CD4-positive, alpha-beta T cell treated with Interleukin-6 for 4 hours (primary cell): ENCODE measurements at regions not wholly inside any gene's neighbourhood (a gene's known extent, or its start where the extent isn't known, plus 50 kb on each side); places are given as distances from the start of the nearest gene placed in this dataset.
"Not testable (repeated sequence)": the region's sequence is repeated elsewhere in the genome, so short reads cannot be mapped to it uniquely, and the experiment has no call there.

Experiments used
- DNase-seq: peaks from one replicate; pipeline ENCODE4 v3.0.0-alpha.2; 2020; ENCODE audit warnings: mixed read lengths

GRCh38 chr6:153525998-153526397, 394.9 kb upstream of the RGS17 start:
- DNase-seq: no peak

- DNase-seq: no peak
These were observed 392.3 kb upstream of the RGS17 start for GRCh38 chr6:153523390-153523789.

DNA sequence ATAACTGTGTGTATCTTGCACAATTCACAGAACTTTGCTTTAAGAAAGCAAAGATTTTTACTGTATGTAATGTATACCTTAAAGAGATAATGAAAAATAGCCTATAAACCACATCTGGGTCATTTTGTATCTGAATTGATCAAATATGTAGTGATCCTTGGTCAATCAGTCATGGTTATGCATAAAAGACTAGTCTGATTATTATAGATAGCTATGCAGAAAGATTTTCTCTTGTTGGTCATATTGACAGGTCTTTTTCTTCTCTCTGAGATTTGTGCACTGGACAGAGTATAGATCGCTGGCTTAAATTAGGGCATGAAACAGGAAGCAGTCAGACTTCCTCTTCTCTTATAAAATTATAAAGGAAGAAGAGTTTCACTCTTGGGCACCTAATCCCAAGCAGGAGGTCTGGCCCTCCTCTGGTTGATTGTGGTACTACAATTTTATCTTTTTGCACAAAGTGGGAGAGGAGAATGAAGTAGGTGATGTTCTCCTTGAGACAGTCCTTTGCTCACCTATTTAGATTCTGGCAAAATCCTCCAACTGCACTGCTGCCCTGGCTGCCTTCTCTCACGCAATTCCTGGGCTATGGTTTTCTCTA, 380.9 kb upstream of the RGS17 start:
- no peak for DNase-seq

DNA sequence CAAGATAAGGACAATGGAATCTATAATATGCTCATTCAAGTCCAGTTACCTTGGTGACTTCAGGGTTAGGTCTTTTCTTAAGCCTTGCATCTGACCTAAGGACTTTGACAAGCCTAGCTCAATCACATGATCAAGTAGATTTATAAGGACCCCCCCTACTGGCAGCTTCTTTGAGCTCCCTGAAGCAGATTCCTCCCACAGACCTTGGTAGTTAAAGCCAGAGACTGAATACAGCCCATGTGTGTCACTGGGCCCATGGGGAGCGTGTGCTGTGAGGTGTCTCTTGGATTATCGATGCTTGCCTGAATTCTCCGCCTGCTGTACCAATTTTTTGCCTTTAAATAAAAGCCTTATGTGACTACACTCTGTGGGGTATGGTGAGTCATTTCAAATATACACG, 372.7 kb upstream of the RGS17 start:
- DNase-seq: no peak

- DNase-seq: no peak
These were observed 362.4 kb upstream of the RGS17 start for GRCh38 chr6:153493501-153493900.

- DNase-seq: no peak
These were observed 358.4 kb upstream of the RGS17 start for GRCh38 chr6:153489479-153489878.

DNA sequence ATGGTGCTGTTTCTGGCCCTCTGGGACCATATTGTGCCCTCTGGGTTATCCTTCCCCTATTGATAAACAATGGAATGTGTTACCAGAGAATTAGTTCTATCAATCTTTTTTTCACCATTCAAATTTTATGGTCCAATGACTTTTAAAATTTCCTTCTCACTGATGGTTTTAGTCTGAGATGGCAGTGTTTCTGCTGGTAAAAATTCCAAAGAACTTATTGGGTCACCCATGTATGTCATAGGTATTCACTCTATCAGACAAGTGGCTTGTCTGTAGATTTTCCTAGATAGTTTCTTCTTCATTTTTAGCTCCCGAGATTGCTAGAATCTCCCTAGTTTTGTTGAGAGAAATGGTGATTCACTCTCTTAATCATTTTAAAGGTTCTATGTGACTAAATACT, 357.2 kb upstream of the RGS17 start:
- DNase-seq: no peak

DNA sequence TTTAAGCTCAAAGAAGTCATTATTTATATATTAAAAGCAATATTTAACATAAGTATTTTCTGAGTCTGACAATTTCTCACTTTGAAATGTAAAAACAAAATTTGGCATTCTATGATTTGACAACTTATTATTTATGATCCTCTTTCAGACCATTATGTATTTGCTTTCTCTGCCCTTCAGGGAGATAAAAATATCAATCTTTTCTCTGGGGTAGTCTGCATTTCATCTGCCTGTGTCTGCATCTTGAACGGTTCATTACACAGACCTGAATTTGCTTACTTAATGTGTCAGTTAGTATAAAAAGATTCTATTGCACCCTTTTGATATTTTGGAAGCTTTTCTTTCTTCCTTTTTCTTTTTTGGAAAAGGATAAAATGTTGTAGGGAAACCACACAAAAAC, 354.0 kb upstream of the RGS17 start:
- no peak for DNase-seq

DNA sequence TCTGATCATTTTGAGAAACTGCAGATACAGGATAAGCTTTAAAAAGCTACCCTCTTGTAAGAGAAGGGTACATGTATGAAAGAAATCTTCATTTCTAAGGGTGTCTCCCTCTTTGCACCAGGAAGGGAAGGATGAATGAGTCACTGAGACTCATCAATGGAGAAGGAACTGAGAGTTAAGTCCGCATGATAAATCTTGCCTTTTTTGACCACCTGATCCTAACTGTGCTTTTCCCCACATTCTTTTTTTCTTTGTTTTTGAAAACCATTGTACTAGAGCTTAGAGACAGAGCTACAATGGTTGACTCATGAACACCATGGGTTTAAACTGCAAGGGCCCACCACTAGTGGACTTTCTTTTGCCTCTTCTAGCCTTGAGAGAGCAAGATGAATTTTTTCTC, 353.0 kb upstream of the RGS17 start:
- no peak for DNase-seq

- DNase-seq: no peak
These were observed 345.2 kb upstream of the RGS17 start for GRCh38 chr6:153476243-153476642.

DNA sequence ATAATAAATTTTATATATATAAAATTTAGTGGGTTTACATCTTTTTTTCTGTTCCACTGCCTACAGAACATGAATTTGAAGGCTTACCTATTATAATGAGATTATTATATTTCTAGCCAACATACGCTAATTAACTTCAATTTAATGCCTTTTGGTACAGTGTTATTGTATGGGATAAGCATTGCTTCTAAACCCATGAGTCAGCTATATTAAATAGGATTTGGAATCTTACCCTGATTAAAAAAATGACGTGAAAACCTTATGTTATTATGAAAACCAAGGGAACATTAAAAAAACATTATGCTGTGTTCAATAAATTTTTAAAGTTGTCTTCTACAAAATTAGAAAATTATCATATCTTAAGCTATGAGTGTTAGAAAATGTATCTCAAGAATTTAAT, 334.0 kb upstream of the RGS17 start:
- DNase-seq: no peak

DNA sequence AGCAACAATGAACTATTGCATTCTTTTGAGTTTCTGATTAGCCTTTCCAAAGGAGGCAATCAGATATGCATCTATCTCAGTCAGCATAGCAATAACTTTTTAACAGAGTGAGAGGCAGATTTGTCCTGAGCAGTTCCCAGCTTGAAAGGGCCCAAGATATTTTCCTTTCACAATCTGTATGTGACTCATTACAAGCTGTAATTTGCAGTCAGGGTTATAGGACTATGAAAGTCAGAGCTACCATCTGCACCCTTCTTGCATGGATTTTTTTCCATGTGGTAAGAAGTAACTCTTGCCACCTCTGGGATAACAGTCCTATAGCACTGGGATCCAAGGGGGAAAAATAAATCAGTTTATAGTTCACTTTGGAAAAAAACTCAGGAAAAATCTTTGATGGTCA, 318.2 kb upstream of the RGS17 start:
- no peak for DNase-seq

GRCh38 chr6:153442749-153443148, 311.7 kb upstream of the RGS17 start:
- DNase-seq: not testable (repeated sequence)

GRCh38 chr6:153442096-153442495, 311.0 kb upstream of the RGS17 start:
- DNase-seq: no peak

DNA sequence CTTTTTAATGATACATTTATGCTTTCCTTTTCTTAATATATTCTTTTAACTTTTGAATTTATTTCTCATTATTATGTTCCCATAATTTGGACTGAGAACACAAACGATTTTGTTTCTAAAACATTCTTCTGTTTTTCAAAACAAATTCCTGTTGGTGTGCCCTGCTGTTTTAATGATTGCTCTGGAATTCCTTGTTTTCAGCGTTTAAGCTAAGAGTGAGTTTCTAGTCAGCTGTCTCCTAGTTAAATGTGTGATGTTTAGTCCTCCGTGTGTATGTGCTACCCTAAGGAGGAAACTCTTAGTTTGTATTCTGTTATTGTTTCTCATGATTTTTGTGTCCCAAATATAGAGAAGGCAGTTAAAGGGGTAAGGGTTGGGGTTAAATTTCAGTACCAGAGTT, 306.1 kb upstream of the RGS17 start:
- DNase-seq: no peak

GRCh38 chr6:153436351-153436750, 305.3 kb upstream of the RGS17 start:
- DNase-seq: no peak

DNA sequence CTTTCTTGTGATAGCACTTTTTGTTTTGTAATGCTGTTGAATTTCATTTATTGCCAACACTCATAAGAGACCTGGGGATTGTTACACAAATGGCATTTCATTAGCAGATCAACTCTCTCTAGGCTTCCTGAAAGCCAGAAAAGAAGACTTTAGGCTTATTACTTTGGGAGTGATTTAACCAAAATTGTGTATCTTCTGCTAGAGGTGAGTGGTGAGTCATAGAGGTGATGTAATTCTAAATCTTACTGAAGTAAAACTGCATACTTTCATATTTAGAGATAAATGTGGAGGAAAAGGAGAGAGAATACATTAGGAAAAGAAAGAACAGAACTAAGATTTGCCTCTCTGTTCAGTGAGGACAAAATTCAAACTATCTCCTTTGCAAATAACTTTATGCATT, 304.7 kb upstream of the RGS17 start:
- no peak for DNase-seq

DNA sequence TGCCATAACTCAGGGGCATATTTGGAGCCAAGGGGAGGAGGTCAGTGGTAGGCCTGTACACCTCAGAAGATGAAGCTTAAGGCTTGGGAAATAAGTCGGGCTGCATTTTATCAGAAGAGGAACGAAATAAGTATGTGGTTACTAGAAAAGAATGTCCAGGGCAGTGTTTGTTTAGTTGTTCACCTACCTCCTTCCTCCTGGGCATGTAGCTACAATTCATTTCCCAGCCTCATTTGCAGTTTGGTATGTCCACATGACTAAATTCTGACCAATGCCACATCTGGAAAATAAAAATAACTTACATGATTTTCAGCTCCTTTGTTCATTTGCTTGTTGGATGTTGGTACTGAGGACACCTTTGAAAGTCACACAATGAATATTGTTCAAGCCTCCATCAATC, 294.5 kb upstream of the RGS17 start:
- no peak for DNase-seq

DNA sequence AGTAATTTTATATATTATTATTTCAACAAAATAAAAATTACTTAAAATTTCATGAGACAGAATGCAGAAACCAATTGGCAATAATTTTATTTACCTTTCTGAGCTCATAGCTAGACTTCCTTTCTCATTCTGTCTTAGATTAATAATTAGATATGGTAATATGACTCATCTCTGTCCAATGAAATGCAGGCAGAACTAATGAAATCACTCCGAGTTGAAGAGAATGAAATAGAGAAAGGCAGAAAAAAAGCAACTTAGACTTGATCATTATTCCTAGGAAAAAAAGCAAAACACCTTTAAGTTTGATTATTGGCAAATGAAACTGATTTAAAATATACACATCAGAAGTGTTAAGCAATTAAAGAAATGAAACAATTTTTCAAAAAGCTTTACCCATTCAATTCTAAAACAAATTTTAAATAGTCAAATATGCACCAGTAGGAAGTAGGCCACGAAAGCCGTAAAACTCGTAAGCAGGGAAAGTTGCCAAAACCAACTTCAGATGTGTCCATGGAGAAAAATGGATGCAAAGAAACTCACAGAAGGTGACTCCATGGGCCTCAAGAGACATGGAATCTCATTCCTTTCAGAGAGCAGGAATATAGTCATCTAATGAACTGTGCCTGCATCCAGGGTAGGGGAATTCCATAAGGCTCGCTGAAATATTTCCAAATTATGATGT, 293.8 kb upstream of the RGS17 start:
- DNase-seq: no peak

GRCh38 chr6:153412519-153412918, 281.4 kb upstream of the RGS17 start:
- DNase-seq: no peak

- DNase-seq: no peak
These were observed 280.1 kb upstream of the RGS17 start for GRCh38 chr6:153411070-153411648.

DNA sequence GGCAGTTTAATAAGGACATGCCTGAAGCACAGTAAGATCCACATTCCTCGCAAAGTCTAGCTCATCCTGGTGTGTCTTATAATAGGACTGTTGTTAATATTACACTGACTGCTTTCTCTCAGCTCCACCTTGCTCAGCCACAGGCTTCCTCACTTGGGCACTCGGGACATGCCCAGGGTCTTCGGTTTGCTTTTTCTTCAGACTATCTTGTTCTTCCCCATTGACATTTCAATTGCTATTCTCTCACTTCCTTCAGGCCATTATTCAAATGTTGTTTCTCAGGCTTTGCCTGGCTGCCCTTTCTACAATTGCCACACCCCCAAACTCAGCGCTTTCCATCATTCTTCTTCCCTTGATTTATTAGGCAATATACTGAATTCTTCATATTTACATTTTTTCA, 274.8 kb upstream of the RGS17 start:
- no peak for DNase-seq

DNA sequence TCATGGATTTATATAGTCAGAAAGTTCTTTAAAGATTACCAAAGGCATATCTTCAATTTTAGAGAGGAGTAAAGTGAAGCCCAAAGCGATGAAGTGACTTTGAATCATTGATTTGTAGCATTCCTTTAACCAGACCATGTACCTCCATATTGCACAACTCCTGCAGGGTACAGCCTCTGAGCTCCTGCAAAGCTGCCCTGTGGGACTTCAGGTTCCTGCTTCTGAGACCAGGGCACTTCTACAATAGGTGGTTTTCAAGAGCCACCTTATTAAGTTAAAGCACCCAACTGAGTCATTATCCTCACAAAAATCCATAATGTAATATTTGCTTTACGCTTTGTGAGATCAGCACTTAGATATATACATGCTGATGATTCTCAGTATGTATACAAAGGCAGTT, 270.7 kb upstream of the RGS17 start:
- DNase-seq: no peak

DNA sequence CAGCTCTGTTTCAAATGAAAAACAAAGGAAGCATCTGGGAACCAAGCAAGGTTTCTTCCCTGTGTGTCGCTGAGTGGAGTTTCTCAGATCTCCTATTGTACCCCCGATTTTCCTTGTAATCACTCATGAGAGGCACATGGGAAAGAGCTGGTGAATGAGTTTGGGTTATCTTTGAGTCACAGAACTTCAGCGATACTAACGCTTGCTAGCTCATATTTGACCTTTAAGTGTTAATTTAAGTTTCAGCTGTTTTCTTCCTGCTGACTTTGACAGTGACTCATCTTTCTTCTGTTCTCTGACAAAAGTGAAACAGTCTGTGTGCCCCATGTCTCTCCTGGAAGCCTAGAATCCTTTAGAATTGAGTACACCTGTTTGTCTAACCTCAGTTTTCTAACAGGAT, 261.1 kb upstream of the RGS17 start:
- DNase-seq: no peak

DNA sequence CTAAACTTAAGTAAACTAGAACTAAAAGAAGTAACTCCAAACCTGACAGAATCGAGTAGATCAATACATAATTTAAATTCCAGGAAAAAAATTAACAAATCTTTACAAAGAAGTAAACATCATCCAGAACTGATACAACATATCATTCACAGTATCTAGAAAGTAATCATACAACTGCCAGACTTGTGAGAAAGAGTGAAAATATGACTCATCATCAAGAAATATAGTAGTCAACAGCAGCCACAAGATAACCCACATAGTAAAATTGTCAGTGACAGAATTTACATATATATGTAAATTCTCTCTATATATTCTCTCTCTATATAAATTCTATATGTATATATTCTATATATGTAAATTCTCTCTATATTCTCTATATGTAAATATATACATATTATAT, 242.8 kb upstream of the RGS17 start:
- DNase-seq: no peak
